Endodermal cell (in vitro differentiated cells): ENCODE measurements at regions not wholly inside any gene's neighbourhood (a gene's known extent, or its start where the extent isn't known, plus 50 kb on each side); places are given as distances from the start of the nearest gene placed in this dataset.
"Not testable (repeated sequence)": the region's sequence is repeated elsewhere in the genome, so short reads cannot be mapped to it uniquely, and the experiment has no call there.

Experiments
- DNase-seq: peaks from one replicate; pipeline ENCODE4 v3.0.0-alpha.2; 2017
- H3K27ac ChIP-seq: 2 replicates; pipeline ENCODE4 v1.5.1; 2013; ENCODE audit warnings: mild to moderate bottlenecking, low read depth, low read length, moderate library complexity
- H3K27me3 ChIP-seq: 2 replicates; pipeline ENCODE4 v1.6.1; 2013; ENCODE audit warnings: mild to moderate bottlenecking, low read length, moderate library complexity; ENCODE audit not compliant: insufficient read depth, control insufficient read depth, poor library complexity, severe bottlenecking
- H3K36me3 ChIP-seq: 2 replicates; pipeline ENCODE4 v1.7.0; 2013; ENCODE audit warnings: mild to moderate bottlenecking, low read length, moderate library complexity; ENCODE audit not compliant: control insufficient read depth, insufficient read depth
- H3K4me1 ChIP-seq: one replicate; pipeline ENCODE4 v1.7.0; 2013; ENCODE audit warnings: low read length; ENCODE audit not compliant: control insufficient read depth, insufficient read depth
- H3K4me3 ChIP-seq: 2 replicates; pipeline ENCODE4 v1.5.1; 2013; ENCODE audit warnings: mild to moderate bottlenecking, low read length, moderate library complexity
- H3K9ac ChIP-seq: 2 replicates; pipeline ENCODE4 v1.6.1; 2013; ENCODE audit warnings: mild to moderate bottlenecking, low read length, moderate library complexity; ENCODE audit not compliant: poor library complexity, severe bottlenecking; ENCODE audit errors: extremely low read depth
- H3K9me3 ChIP-seq: 2 replicates; pipeline ENCODE4 v1.6.1; 2013; ENCODE audit warnings: mild to moderate bottlenecking, low read length, moderate library complexity; ENCODE audit not compliant: control insufficient read depth
- H3K27ac Mint-ChIP-seq: 2 replicates; pipeline ENCODE4 v1.8.0; 2020; ENCODE audit warnings: mixed read lengths
- H3K27me3 Mint-ChIP-seq: 2 replicates; pipeline ENCODE4 v1.8.0; 2021; ENCODE audit warnings: mild to moderate bottlenecking, mixed read lengths; ENCODE audit not compliant: insufficient read depth
- H3K36me3 Mint-ChIP-seq: 2 replicates; pipeline ENCODE4 v1.8.0; 2020; ENCODE audit warnings: low read depth, mixed read lengths
- H3K4me1 Mint-ChIP-seq: 2 replicates; pipeline ENCODE4 v1.8.0; 2020; ENCODE audit warnings: mixed read lengths
- H3K4me3 Mint-ChIP-seq: 2 replicates; pipeline ENCODE4 v1.8.0; 2020; ENCODE audit warnings: mild to moderate bottlenecking, moderate library complexity, mixed read lengths
- H3K9me3 Mint-ChIP-seq: 2 replicates; pipeline ENCODE4 v1.8.0; 2020; ENCODE audit warnings: mild to moderate bottlenecking, mixed read lengths
- WGBS, 2 experiments: methylation state at CpG; one replicate each; pipeline versions ENCODE4 v1.1.5 to v1.1.7; 2013; ENCODE audit warnings: missing lambda C conversion rate in 2 of 2, mixed read lengths in 1 of 2; ENCODE audit not compliant: insufficient coverage in 1 of 2, insufficient read length in 1 of 2; 5-methylcytosine and 5-hydroxymethylcytosine counted together
- TF ChIP-seq, protein P1 (sequence below): fragments of 200-600 bp; sonication (generic); conservative IDR thresholded peaks from 2 replicates; pipeline ENCODE4 v1.5.0; 2021; ENCODE audit warnings: antibody characterized with exemption, mild to moderate bottlenecking

- Mint-ChIP-seq H3K4me1 (no peaks in the 10 kb centered on the region), H3K4me3 (no peak overlapping the region), H3K27me3 (no peaks in the 10 kb centered on the region), H3K27ac (no peak overlapping the region), H3K9me3 (no peaks in the 10 kb centered on the region), H3K36me3 (no peaks in the 10 kb centered on the region)
- DNase-seq: no peak
- TF ChIP-seq, protein P1, sequence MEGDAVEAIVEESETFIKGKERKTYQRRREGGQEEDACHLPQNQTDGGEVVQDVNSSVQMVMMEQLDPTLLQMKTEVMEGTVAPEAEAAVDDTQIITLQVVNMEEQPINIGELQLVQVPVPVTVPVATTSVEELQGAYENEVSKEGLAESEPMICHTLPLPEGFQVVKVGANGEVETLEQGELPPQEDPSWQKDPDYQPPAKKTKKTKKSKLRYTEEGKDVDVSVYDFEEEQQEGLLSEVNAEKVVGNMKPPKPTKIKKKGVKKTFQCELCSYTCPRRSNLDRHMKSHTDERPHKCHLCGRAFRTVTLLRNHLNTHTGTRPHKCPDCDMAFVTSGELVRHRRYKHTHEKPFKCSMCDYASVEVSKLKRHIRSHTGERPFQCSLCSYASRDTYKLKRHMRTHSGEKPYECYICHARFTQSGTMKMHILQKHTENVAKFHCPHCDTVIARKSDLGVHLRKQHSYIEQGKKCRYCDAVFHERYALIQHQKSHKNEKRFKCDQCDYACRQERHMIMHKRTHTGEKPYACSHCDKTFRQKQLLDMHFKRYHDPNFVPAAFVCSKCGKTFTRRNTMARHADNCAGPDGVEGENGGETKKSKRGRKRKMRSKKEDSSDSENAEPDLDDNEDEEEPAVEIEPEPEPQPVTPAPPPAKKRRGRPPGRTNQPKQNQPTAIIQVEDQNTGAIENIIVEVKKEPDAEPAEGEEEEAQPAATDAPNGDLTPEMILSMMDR: no peak
- H3K27ac ChIP-seq: no peak overlapping the region
- 100% methylated on average over 1 of the region's 1 CpG; no CpG with 5 or more reads in 1 of the 2 experiments for WGBS, 2 experiments
- H3K9me3 ChIP-seq: no peaks in the 10 kb centered on the region
- H3K9ac ChIP-seq: no peak overlapping the region
- no peaks in the 10 kb centered on the region for H3K36me3 ChIP-seq
- no peaks in the 10 kb centered on the region for H3K4me1 ChIP-seq
- H3K27me3 ChIP-seq: no peaks in the 10 kb centered on the region
- H3K4me3 ChIP-seq: no peak overlapping the region
Observed at GRCh38 chr10:55168343-55168742, 367.3 kb upstream of the PCDH15 start.

GRCh38 chr10:55163388-55163979 is 362.5 kb upstream of the PCDH15 start:
- TF ChIP-seq, protein P1: no peak
- 94 to 98% methylated on average over 4 to 6 of the region's 6 CpGs for WGBS, 2 experiments
- H3K4me1 Mint-ChIP-seq: no peaks in the 10 kb centered on the region

GRCh38 chr10:55162321-55162720 is 361.3 kb upstream of the PCDH15 start:
- not testable (repeated sequence) for H3K9me3 ChIP-seq, H3K4me1 Mint-ChIP-seq, H3K4me3 ChIP-seq, H3K9me3 Mint-ChIP-seq, H3K27ac Mint-ChIP-seq, H3K4me1 ChIP-seq, H3K36me3 ChIP-seq, H3K27ac ChIP-seq, H3K9ac ChIP-seq, H3K36me3 Mint-ChIP-seq, H3K4me3 Mint-ChIP-seq, DNase-seq, H3K27me3 Mint-ChIP-seq, H3K27me3 ChIP-seq
- 85 to 100% methylated on average over 2 of the region's 2 CpGs for WGBS, 2 experiments

More at GRCh38 chr10:55163388-55163979, 362.5 kb upstream of the PCDH15 start:
- H3K27me3 Mint-ChIP-seq: no peaks in the 10 kb centered on the region
- H3K27ac Mint-ChIP-seq: no peak overlapping the region
- Histone ChIP-seq H3K4me1 (no peaks in the 10 kb centered on the region), H3K9me3 (no peaks in the 10 kb centered on the region), H3K36me3 (no peaks in the 10 kb centered on the region), H3K27me3 (no peaks in the 10 kb centered on the region), H3K4me3 (no peak overlapping the region), H3K9ac (no peak overlapping the region), H3K27ac (no peak overlapping the region)
- no peaks in the 10 kb centered on the region for H3K9me3 Mint-ChIP-seq
- no peak for DNase-seq
- H3K4me3 Mint-ChIP-seq: no peak overlapping the region
- no peaks in the 10 kb centered on the region for H3K36me3 Mint-ChIP-seq
